ENCODE measurements at regions not wholly inside any gene's neighbourhood (a gene's known extent, or its start where the extent isn't known, plus 50 kb on each side); places are given as distances from the start of the nearest gene placed in this dataset.

GRCh38 chr4:3818371-3818770, 52.2 kb downstream of the ADRA2C start:
- Histone ChIP-seq H3K9me3 (no peaks in the 10 kb centered on the region), H3K36me3 (no peaks in the 10 kb centered on the region), H3K4me1 (no peaks in the 10 kb centered on the region), H3K4me3 (no peak overlapping the region), H3K27me3 (peaks cover 0 to 35% (median 0%) of the 10 kb centered on the region in 4 donors), H3K27ac (no peak overlapping the region)
- TF ChIP-seq CTCF (IDR thresholded peaks at IDR 0.05): no peak
- no peak for TF ChIP-seq POLR2A (IDR thresholded peaks at IDR 0.05)
- 66 to 67% methylated on average over 4 of the region's 4 CpGs for WGBS, 2 donors
- intact Hi-C loops (cut with DNase I): no loop called here
- no peak for DNase-seq

GRCh38 chr4:3819210-3819919, 53.2 kb downstream of the ADRA2C start:
- intact Hi-C loops (cut with DNase I): no loop called here
- Histone ChIP-seq H3K4me3 (no peak overlapping the region), H3K27ac (no peak overlapping the region), H3K4me1 (no peaks in the 10 kb centered on the region), H3K27me3 (peaks cover 0 to 35% (median 0%) of the 10 kb centered on the region in 4 donors), H3K9me3 (no peaks in the 10 kb centered on the region), H3K36me3 (no peaks in the 10 kb centered on the region)
- no peak for DNase-seq
- WGBS, 2 donors: 74 to 76% methylated on average over 11 to 17 of the region's 17 CpGs
- TF ChIP-seq POLR2A (IDR thresholded peaks at IDR 0.05) (no peak), CTCF (IDR thresholded peaks at IDR 0.05) (no peak)

- no peaks in the 10 kb centered on the region for H3K4me1 ChIP-seq
- DNase-seq: no peak
- intact Hi-C loops (cut with DNase I): no loop called here
- WGBS, 2 donors: 59 to 69% methylated on average over 2 to 3 of the region's 14 CpGs
- no peak overlapping the region for H3K27ac ChIP-seq
- TF ChIP-seq POLR2A (IDR thresholded peaks at IDR 0.05): no peak
- no peak for TF ChIP-seq CTCF (IDR thresholded peaks at IDR 0.05)
- H3K9me3 ChIP-seq: no peaks in the 10 kb centered on the region
- peaks cover 0 to 35% (median 0%) of the 10 kb centered on the region in 4 donors for H3K27me3 ChIP-seq
- H3K4me3 ChIP-seq: no peak overlapping the region
- H3K36me3 ChIP-seq: no peaks in the 10 kb centered on the region
Observed at GRCh38 chr4:3820016-3820805, 54.0 kb downstream of the ADRA2C start.

- Histone ChIP-seq H3K27ac (no peak overlapping the region), H3K36me3 (no peaks in the 10 kb centered on the region), H3K9me3 (no peaks in the 10 kb centered on the region), H3K4me1 (no peaks in the 10 kb centered on the region), H3K27me3 (peaks cover 0 to 35% (median 0%) of the 10 kb centered on the region in 4 donors), H3K4me3 (no peak overlapping the region)
- WGBS, 2 donors: 57 to 60% methylated on average over 21 to 23 of the region's 24 CpGs
- no peak for DNase-seq
- intact Hi-C loops (cut with DNase I): no loop called here
- TF ChIP-seq POLR2A (IDR thresholded peaks at IDR 0.05) (no peak), CTCF (IDR thresholded peaks at IDR 0.05) (no peak)
Observed at GRCh38 chr4:3820806-3821579, 54.8 kb downstream of the ADRA2C start.
